ENCODE measurements at regions not wholly inside any gene's neighbourhood (a gene's known extent, or its start where the extent isn't known, plus 50 kb on each side); places are given as distances from the start of the nearest gene placed in this dataset.
A peak's percentile ranks its signal among the peaks of the same experiment; 100 is the strongest.

DNA sequence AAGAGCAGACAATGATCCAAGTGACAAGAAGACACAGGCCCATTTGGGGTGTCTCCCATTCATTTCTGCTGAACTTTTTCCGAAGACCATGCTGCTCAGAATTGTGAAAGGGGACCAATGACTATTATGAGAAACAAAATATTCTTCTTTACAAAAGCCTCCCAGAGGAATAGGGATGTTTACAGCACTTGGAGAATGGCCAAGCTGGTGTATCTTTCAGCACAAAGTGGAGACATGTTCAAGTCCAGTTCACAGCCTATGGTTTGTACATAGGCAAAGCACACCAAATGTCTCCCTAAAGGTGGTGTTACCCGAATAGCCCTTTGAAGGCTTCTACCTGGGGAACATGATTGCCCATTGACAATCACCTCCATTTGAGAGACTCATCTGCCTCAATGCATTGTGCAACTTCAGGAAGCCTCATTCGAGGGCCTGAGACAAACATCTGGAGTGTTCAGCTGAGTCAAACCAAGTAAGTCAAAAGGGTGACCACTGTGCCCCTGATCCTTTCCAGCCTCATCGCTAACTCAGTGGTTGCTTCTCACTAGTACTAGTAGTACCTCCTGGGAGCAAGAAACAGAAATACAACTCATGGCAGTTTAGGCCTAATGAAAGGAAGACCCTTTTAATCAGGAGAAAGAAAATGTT is 451.0 kb upstream of the MARCKS start:
- Histone ChIP-seq H3K9me3 (ENCODE audit: control insufficient read depth in 2 of 2, low read length in 2 of 2) (no peaks in the 10 kb centered on the region), H3K27me3 (ENCODE audit: control insufficient read depth in 1 of 2, insufficient read depth in 2 of 2, low read length in 2 of 2) (no peaks in the 10 kb centered on the region), H3K36me3 (ENCODE audit: control insufficient read depth in 2 of 2, insufficient read depth in 2 of 2, low read length in 2 of 2) (no peaks in the 10 kb centered on the region), H3K27ac (ENCODE audit: low read length) (no peak overlapping the region), H3K4me3 (ENCODE audit: low read length in 2 of 2) (no peak overlapping the region), H3K9ac (ENCODE audit: low read length in 2 of 2) (no peak overlapping the region), H3K4me1 (ENCODE audit: control insufficient read depth, insufficient read depth, low read length) (no peaks in the 10 kb centered on the region)

GRCh38 chr6:113411011-113411410 is 446.1 kb upstream of the MARCKS start:
- H3K4me3 ChIP-seq (ENCODE audit: low read length in 2 of 2), result no peak overlapping the region
- no peaks in the 10 kb centered on the region for H3K36me3 ChIP-seq (ENCODE audit: control insufficient read depth in 2 of 2, insufficient read depth in 2 of 2, low read length in 2 of 2)
- no peak overlapping the region for H3K9ac ChIP-seq (ENCODE audit: low read length in 2 of 2)
- no peaks in the 10 kb centered on the region for H3K4me1 ChIP-seq (ENCODE audit: control insufficient read depth, insufficient read depth, low read length)
- H3K27ac ChIP-seq (ENCODE audit: low read length), result no peak overlapping the region
- no peaks in the 10 kb centered on the region for H3K9me3 ChIP-seq (ENCODE audit: control insufficient read depth in 2 of 2, low read length in 2 of 2)
- no peaks in the 10 kb centered on the region for H3K27me3 ChIP-seq (ENCODE audit: control insufficient read depth in 1 of 2, insufficient read depth in 2 of 2, low read length in 2 of 2)

DNA sequence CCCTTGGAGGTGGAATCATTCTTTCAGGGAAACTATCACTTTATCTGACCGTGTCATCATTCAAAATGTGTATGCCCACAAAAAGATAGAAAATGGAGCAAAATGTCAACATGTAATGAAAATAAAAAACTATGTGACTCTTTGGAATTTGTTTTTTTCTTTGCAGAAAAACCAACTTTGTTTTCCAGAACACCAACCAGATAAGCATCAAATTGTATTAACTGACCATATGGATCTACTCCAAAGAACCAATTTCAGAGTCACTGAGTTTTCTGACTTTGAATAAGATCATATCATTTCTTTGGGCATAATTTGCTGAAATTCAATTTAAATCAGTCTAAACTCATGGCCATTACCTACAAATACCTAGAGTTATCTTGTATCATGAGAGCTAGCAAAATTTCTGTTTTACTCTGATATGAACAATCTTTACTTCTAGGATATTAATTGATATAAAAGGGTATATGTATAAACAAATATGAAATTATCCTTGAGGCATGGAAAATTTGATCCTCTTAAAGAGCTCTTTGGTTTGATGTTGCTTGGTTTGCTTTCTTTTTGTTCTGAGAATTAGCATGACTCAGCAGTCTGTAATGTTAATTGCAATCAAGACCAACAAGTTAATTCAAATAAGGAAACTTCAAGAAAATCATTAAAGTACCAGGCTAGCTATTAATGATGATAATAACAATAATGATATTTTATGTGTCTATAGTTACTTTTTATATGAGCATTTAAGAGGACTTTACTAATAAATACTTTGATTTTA is 444.4 kb upstream of the MARCKS start:
- H3K4me3 ChIP-seq (ENCODE audit: low read length in 2 of 2), result no peak overlapping the region
- H3K9ac ChIP-seq (ENCODE audit: low read length in 2 of 2), result no peak overlapping the region
- no peak overlapping the region for H3K27ac ChIP-seq (ENCODE audit: low read length)
- no peaks in the 10 kb centered on the region for H3K36me3 ChIP-seq (ENCODE audit: control insufficient read depth in 2 of 2, insufficient read depth in 2 of 2, low read length in 2 of 2)
- no peaks in the 10 kb centered on the region for H3K9me3 ChIP-seq (ENCODE audit: control insufficient read depth in 2 of 2, low read length in 2 of 2)
- no peaks in the 10 kb centered on the region for H3K4me1 ChIP-seq (ENCODE audit: control insufficient read depth, insufficient read depth, low read length)
- H3K27me3 ChIP-seq (ENCODE audit: control insufficient read depth in 1 of 2, insufficient read depth in 2 of 2, low read length in 2 of 2), result no peaks in the 10 kb centered on the region

- Histone ChIP-seq H3K27ac (ENCODE audit: low read length) (no peak overlapping the region), H3K27me3 (ENCODE audit: control insufficient read depth in 1 of 2, insufficient read depth in 2 of 2, low read length in 2 of 2) (no peaks in the 10 kb centered on the region), H3K9me3 (ENCODE audit: control insufficient read depth in 2 of 2, low read length in 2 of 2) (no peaks in the 10 kb centered on the region), H3K4me1 (ENCODE audit: control insufficient read depth, insufficient read depth, low read length) (no peaks in the 10 kb centered on the region), H3K36me3 (ENCODE audit: control insufficient read depth in 2 of 2, insufficient read depth in 2 of 2, low read length in 2 of 2) (no peaks in the 10 kb centered on the region), H3K9ac (ENCODE audit: low read length in 2 of 2) (no peak overlapping the region), H3K4me3 (ENCODE audit: low read length in 2 of 2) (no peak overlapping the region)
Observed at GRCh38 chr6:113414511-113414910, 442.6 kb upstream of the MARCKS start.

DNA sequence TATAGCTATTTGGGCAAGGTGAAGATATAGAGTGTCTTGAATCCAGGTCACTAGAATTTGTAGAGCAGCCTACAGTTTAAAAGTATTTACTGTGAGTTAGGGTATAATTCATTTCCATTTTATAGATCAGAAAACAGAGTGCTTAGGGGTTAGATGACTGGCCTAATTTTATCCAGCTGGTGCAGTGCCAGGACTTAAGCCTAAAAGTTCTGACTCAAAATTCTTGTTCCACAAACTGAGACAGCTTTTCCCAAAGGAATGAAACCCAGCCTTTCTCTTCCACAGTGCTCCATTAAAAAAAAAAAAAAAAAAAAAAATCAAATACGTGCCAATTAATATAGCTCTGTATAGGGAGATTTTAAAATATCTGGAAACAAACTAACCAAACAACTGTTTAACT is 441.0 kb upstream of the MARCKS start:
- Histone ChIP-seq H3K9ac (ENCODE audit: low read length in 2 of 2) (no peak overlapping the region), H3K36me3 (ENCODE audit: control insufficient read depth in 2 of 2, insufficient read depth in 2 of 2, low read length in 2 of 2) (no peaks in the 10 kb centered on the region), H3K4me3 (ENCODE audit: low read length in 2 of 2) (no peak overlapping the region), H3K27ac (ENCODE audit: low read length) (no peak overlapping the region), H3K4me1 (ENCODE audit: control insufficient read depth, insufficient read depth, low read length) (no peaks in the 10 kb centered on the region), H3K27me3 (ENCODE audit: control insufficient read depth in 1 of 2, insufficient read depth in 2 of 2, low read length in 2 of 2) (no peaks in the 10 kb centered on the region), H3K9me3 (ENCODE audit: control insufficient read depth in 2 of 2, low read length in 2 of 2) (no peaks in the 10 kb centered on the region)

GRCh38 chr6:113420290-113420689 is 436.9 kb upstream of the MARCKS start:
- no peak overlapping the region for H3K9ac ChIP-seq (ENCODE audit: low read length in 2 of 2)
- peaks cover 3% of the 10 kb centered on the region for H3K4me1 ChIP-seq (ENCODE audit: control insufficient read depth, insufficient read depth, low read length)
- no peaks in the 10 kb centered on the region for H3K9me3 ChIP-seq (ENCODE audit: control insufficient read depth in 2 of 2, low read length in 2 of 2)
- no peaks in the 10 kb centered on the region for H3K36me3 ChIP-seq (ENCODE audit: control insufficient read depth in 2 of 2, insufficient read depth in 2 of 2, low read length in 2 of 2)
- no peak overlapping the region for H3K4me3 ChIP-seq (ENCODE audit: low read length in 2 of 2)
- no peaks in the 10 kb centered on the region for H3K27me3 ChIP-seq (ENCODE audit: control insufficient read depth in 1 of 2, insufficient read depth in 2 of 2, low read length in 2 of 2)
- H3K27ac ChIP-seq (ENCODE audit: low read length), result no peak overlapping the region

DNA sequence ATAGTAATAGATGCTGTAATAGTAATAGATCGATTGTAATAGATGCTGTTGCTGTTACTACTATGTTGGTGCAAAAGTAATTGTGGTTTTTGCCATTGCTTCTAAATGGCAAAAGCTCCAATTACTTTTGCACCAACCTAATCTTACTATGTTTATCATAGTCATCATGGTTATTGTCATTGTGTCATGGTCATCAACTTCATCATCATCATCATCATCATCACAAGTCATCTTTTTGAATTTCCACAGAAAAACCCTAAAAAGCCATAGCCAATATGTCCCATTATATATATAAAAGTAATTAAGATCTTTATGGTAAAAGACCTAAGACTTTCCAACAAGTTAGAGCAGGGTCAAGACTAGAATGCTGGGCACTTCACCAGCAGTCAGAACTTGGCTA is 435.1 kb upstream of the MARCKS start:
- no peak overlapping the region for H3K27ac ChIP-seq (ENCODE audit: low read length)
- no peaks in the 10 kb centered on the region for H3K9me3 ChIP-seq (ENCODE audit: control insufficient read depth in 2 of 2, low read length in 2 of 2)

GRCh38 chr6:113423956-113424355 is 433.2 kb upstream of the MARCKS start:
- H3K9me3 ChIP-seq (ENCODE audit: control insufficient read depth in 2 of 2, low read length in 2 of 2), result no peaks in the 10 kb centered on the region
- peaks cover 3% of the 10 kb centered on the region for H3K4me1 ChIP-seq (ENCODE audit: control insufficient read depth, insufficient read depth, low read length)
- H3K4me3 ChIP-seq (ENCODE audit: low read length in 2 of 2), result no peak overlapping the region
- H3K36me3 ChIP-seq (ENCODE audit: control insufficient read depth in 2 of 2, insufficient read depth in 2 of 2, low read length in 2 of 2), result no peaks in the 10 kb centered on the region
- H3K9ac ChIP-seq (ENCODE audit: low read length in 2 of 2), result no peak overlapping the region
- peak overlapping the region; percentile 19 for H3K27ac ChIP-seq (ENCODE audit: low read length)
- no peaks in the 10 kb centered on the region for H3K27me3 ChIP-seq (ENCODE audit: control insufficient read depth in 1 of 2, insufficient read depth in 2 of 2, low read length in 2 of 2)

More for the DNA sequence above, 435.1 kb upstream of the MARCKS start:
- Histone ChIP-seq H3K4me3 (ENCODE audit: low read length in 2 of 2) (no peak overlapping the region), H3K9ac (ENCODE audit: low read length in 2 of 2) (no peak overlapping the region), H3K27me3 (ENCODE audit: control insufficient read depth in 1 of 2, insufficient read depth in 2 of 2, low read length in 2 of 2) (no peaks in the 10 kb centered on the region), H3K36me3 (ENCODE audit: control insufficient read depth in 2 of 2, insufficient read depth in 2 of 2, low read length in 2 of 2) (no peaks in the 10 kb centered on the region), H3K4me1 (ENCODE audit: control insufficient read depth, insufficient read depth, low read length) (peaks cover 3% of the 10 kb centered on the region)

- Histone ChIP-seq H3K9me3 (ENCODE audit: control insufficient read depth in 2 of 2, low read length in 2 of 2) (no peaks in the 10 kb centered on the region), H3K4me3 (ENCODE audit: low read length in 2 of 2) (no peak overlapping the region), H3K9ac (ENCODE audit: low read length in 2 of 2) (no peak overlapping the region), H3K27ac (ENCODE audit: low read length) (no peak overlapping the region), H3K27me3 (ENCODE audit: control insufficient read depth in 1 of 2, insufficient read depth in 2 of 2, low read length in 2 of 2) (no peaks in the 10 kb centered on the region), H3K36me3 (ENCODE audit: control insufficient read depth in 2 of 2, insufficient read depth in 2 of 2, low read length in 2 of 2) (no peaks in the 10 kb centered on the region), H3K4me1 (ENCODE audit: control insufficient read depth, insufficient read depth, low read length) (peaks cover 3% of the 10 kb centered on the region)
Observed at GRCh38 chr6:113425977-113426660, 431.0 kb upstream of the MARCKS start.

- H3K27ac ChIP-seq (ENCODE audit: low read length), result no peak overlapping the region
Observed at GRCh38 chr6:113427617-113428016, 429.5 kb upstream of the MARCKS start.

DNA sequence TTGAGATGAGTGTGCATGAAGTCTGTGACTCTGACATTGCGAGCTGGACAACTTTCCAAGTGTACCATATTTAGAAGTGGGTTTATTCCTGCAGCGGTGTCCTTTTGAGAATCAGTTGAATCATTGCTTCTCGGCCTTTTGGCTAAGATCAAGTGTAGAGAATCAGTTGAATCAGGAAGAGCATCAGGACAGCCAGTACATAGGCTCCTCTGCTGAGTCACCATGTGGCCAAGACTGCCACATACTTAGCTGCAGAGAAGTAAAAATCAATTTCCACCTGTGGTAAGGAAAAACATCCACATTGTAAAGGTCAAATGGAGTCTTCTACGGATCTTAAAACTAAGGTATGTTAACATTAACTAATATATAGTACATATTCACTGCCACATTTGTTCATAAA is 428.4 kb upstream of the MARCKS start:
- H3K36me3 ChIP-seq (ENCODE audit: control insufficient read depth in 2 of 2, insufficient read depth in 2 of 2, low read length in 2 of 2), result no peaks in the 10 kb centered on the region
- no peaks in the 10 kb centered on the region for H3K9me3 ChIP-seq (ENCODE audit: control insufficient read depth in 2 of 2, low read length in 2 of 2)
- no peak overlapping the region for H3K27ac ChIP-seq (ENCODE audit: low read length)
- H3K4me1 ChIP-seq (ENCODE audit: control insufficient read depth, insufficient read depth, low read length), result peaks cover under 1% of the 10 kb centered on the region
- no peaks in the 10 kb centered on the region for H3K27me3 ChIP-seq (ENCODE audit: control insufficient read depth in 1 of 2, insufficient read depth in 2 of 2, low read length in 2 of 2)
- no peak overlapping the region for H3K4me3 ChIP-seq (ENCODE audit: low read length in 2 of 2)
- no peak overlapping the region for H3K9ac ChIP-seq (ENCODE audit: low read length in 2 of 2)

More at GRCh38 chr6:113427617-113428016, 429.5 kb upstream of the MARCKS start:
- Histone ChIP-seq H3K4me1 (ENCODE audit: control insufficient read depth, insufficient read depth, low read length) (peaks cover 3% of the 10 kb centered on the region), H3K9ac (ENCODE audit: low read length in 2 of 2) (no peak overlapping the region), H3K27me3 (ENCODE audit: control insufficient read depth in 1 of 2, insufficient read depth in 2 of 2, low read length in 2 of 2) (no peaks in the 10 kb centered on the region), H3K9me3 (ENCODE audit: control insufficient read depth in 2 of 2, low read length in 2 of 2) (no peaks in the 10 kb centered on the region), H3K4me3 (ENCODE audit: low read length in 2 of 2) (no peak overlapping the region), H3K36me3 (ENCODE audit: control insufficient read depth in 2 of 2, insufficient read depth in 2 of 2, low read length in 2 of 2) (no peaks in the 10 kb centered on the region)
